LNCaP clone FGC (cell line): ENCODE measurements at regions not wholly inside any gene's neighbourhood (a gene's known extent, or its start where the extent isn't known, plus 50 kb on each side); places are given as distances from the start of the nearest gene placed in this dataset.

Experiments used
- DNase-seq: peaks from one replicate; pipeline ENCODE4 v3.0.0-alpha.2; 2011; ENCODE audit warnings: low read depth
- H3K4me3 ChIP-seq: 2 replicates; pipeline ENCODE4 v1.5.1; 2011; ENCODE audit warnings: mild to moderate bottlenecking, low read depth, low read length, control low read depth
- CTCF ChIP-seq: IDR thresholded peaks from 2 replicates; pipeline ENCODE4 v1.5.1; 2012; ENCODE audit warnings: mild to moderate bottlenecking; ENCODE audit not compliant: control insufficient read depth, insufficient read depth; ENCODE audit errors: extremely low read depth

- no peak overlapping the region for H3K4me3 ChIP-seq
- DNase-seq: peak; percentile 66
- no peak for TF ChIP-seq CTCF
These were observed 408.7 kb downstream of the REEP3 start for GRCh38 chr10:63929831-63930467.

GRCh38 chr10:63930584-63930983 is 409.4 kb downstream of the REEP3 start:
- no peak for TF ChIP-seq CTCF
- no peak overlapping the region for H3K4me3 ChIP-seq
- DNase-seq: no peak

GRCh38 chr10:63935705-63936104 is 414.5 kb downstream of the REEP3 start:
- peak; percentile 40 for TF ChIP-seq CTCF
- H3K4me3 ChIP-seq: no peak overlapping the region
- no peak for DNase-seq

- no peak for DNase-seq
- TF ChIP-seq CTCF: no peak
- H3K4me3 ChIP-seq: no peak overlapping the region
These were observed 419.2 kb downstream of the REEP3 start for GRCh38 chr10:63940277-63940922.

GRCh38 chr10:63964406-63964805 is 443.2 kb downstream of the REEP3 start:
- no peak overlapping the region for H3K4me3 ChIP-seq
- DNase-seq: no peak
- no peak for TF ChIP-seq CTCF

- no peak overlapping the region for H3K4me3 ChIP-seq
- no peak for DNase-seq
- no peak for TF ChIP-seq CTCF
These were observed 444.6 kb downstream of the REEP3 start for GRCh38 chr10:63965846-63966245.
